ENCODE measurements at regions not wholly inside any gene's neighbourhood (a gene's known extent, or its start where the extent isn't known, plus 50 kb on each side); places are given as distances from the start of the nearest gene placed in this dataset.

GRCh38 chr7:15937571-15937970 is 251.1 kb upstream of the MEOX2 start:
- ATAC-seq (no peak), DNase-seq (no peak)
- H3K4me3 Mint-ChIP-seq = no peak overlapping the region
- ChIA-PET CTCF (no interaction called here), POLR2A (no interaction called here)
- H3K27ac Mint-ChIP-seq = no peak overlapping the region
- Histone ChIP-seq H3K36me3 (ENCODE audit: control insufficient read depth in 2 of 3, insufficient read depth in 3 of 3, low read length in 3 of 3) (no peaks in the 10 kb centered on the region), H3K27me3 (ENCODE audit: control insufficient read depth in 2 of 2, insufficient read depth in 2 of 2, low read length in 2 of 2) (no peaks in the 10 kb centered on the region), H3K27ac (ENCODE audit: low read depth, low read length) (no peak overlapping the region), H3K4me3 (ENCODE audit: low read length) (no peak overlapping the region), H3K4me1 (ENCODE audit: control insufficient read depth in 2 of 2, insufficient read depth in 2 of 2, low read length in 2 of 2) (no peaks in the 10 kb centered on the region), H3K9me3 (ENCODE audit: control insufficient read depth in 2 of 3, low read length in 3 of 3) (no peaks in the 10 kb centered on the region)
- no peaks in the 10 kb centered on the region for H3K36me3 Mint-ChIP-seq
- H3K27me3 Mint-ChIP-seq = no peaks in the 10 kb centered on the region
- H3K4me1 Mint-ChIP-seq = no peaks in the 10 kb centered on the region
- intact Hi-C loops (cut with micrococcal nuclease) = no loop called here
- peaks cover 0 to 5% (median 3%) of the 10 kb centered on the region in 11 donors for H3K9me3 Mint-ChIP-seq

GRCh38 chr7:15936991-15937390 is 250.5 kb upstream of the MEOX2 start:
- DNase-seq (no peak), ATAC-seq (no peak)
- H3K4me1 Mint-ChIP-seq = no peaks in the 10 kb centered on the region
- no peaks in the 10 kb centered on the region for H3K36me3 ChIP-seq (ENCODE audit: control insufficient read depth in 2 of 3, insufficient read depth in 3 of 3, low read length in 3 of 3)
- no peaks in the 10 kb centered on the region for H3K4me1 ChIP-seq (ENCODE audit: control insufficient read depth in 2 of 2, insufficient read depth in 2 of 2, low read length in 2 of 2)
- H3K27me3 ChIP-seq (ENCODE audit: control insufficient read depth in 2 of 2, insufficient read depth in 2 of 2, low read length in 2 of 2) = no peaks in the 10 kb centered on the region
- no peaks in the 10 kb centered on the region for H3K9me3 ChIP-seq (ENCODE audit: control insufficient read depth in 2 of 3, low read length in 3 of 3)
- H3K4me3 Mint-ChIP-seq = no peak overlapping the region
- intact Hi-C loops (cut with micrococcal nuclease) = no loop called here
- peaks cover 0 to 5% (median 3%) of the 10 kb centered on the region in 11 donors for H3K9me3 Mint-ChIP-seq
- no peak overlapping the region for H3K27ac Mint-ChIP-seq
- no peak overlapping the region for H3K4me3 ChIP-seq (ENCODE audit: low read length)
- ChIA-PET CTCF (no interaction called here), POLR2A (no interaction called here)
- H3K27me3 Mint-ChIP-seq = no peaks in the 10 kb centered on the region
- H3K36me3 Mint-ChIP-seq = no peaks in the 10 kb centered on the region
- H3K27ac ChIP-seq (ENCODE audit: low read depth, low read length) = no peak overlapping the region

- CTCF ChIA-PET = no interaction called here
- Histone ChIP-seq H3K9me3 (ENCODE audit: control insufficient read depth in 2 of 3, low read length in 3 of 3) (no peaks in the 10 kb centered on the region), H3K4me1 (ENCODE audit: control insufficient read depth in 2 of 2, insufficient read depth in 2 of 2, low read length in 2 of 2) (no peaks in the 10 kb centered on the region), H3K4me3 (ENCODE audit: low read length) (no peak overlapping the region), H3K27ac (ENCODE audit: low read depth, low read length) (no peak overlapping the region), H3K36me3 (ENCODE audit: control insufficient read depth in 2 of 3, insufficient read depth in 3 of 3, low read length in 3 of 3) (no peaks in the 10 kb centered on the region), H3K27me3 (ENCODE audit: control insufficient read depth in 2 of 2, insufficient read depth in 2 of 2, low read length in 2 of 2) (no peaks in the 10 kb centered on the region)
- ATAC-seq = no peak
- Mint-ChIP-seq H3K27me3 (no peaks in the 10 kb centered on the region), H3K9me3 (peaks cover 0 to 12% (median 1%) of the 10 kb centered on the region in 11 donors), H3K4me1 (no peaks in the 10 kb centered on the region), H3K36me3 (no peaks in the 10 kb centered on the region), H3K27ac (no peak overlapping the region), H3K4me3 (no peak overlapping the region)
- POLR2A ChIA-PET = no interaction called here
- intact Hi-C loops (cut with micrococcal nuclease) = no loop called here
- DNase-seq = no peak
These were observed 245.8 kb upstream of the MEOX2 start for GRCh38 chr7:15932318-15932717.

- no peaks in the 10 kb centered on the region for H3K27me3 ChIP-seq (ENCODE audit: control insufficient read depth in 2 of 2, insufficient read depth in 2 of 2, low read length in 2 of 2)
- H3K4me1 ChIP-seq (ENCODE audit: control insufficient read depth in 2 of 2, insufficient read depth in 2 of 2, low read length in 2 of 2) = no peaks in the 10 kb centered on the region
- ChIA-PET CTCF (no interaction called here), POLR2A (no interaction called here)
- H3K36me3 ChIP-seq (ENCODE audit: control insufficient read depth in 2 of 3, insufficient read depth in 3 of 3, low read length in 3 of 3) = no peaks in the 10 kb centered on the region
- Mint-ChIP-seq H3K4me1 (no peaks in the 10 kb centered on the region), H3K4me3 (no peak overlapping the region), H3K27me3 (no peaks in the 10 kb centered on the region), H3K9me3 (peaks cover 0 to 24% (median 3%) of the 10 kb centered on the region in 11 donors), H3K36me3 (no peaks in the 10 kb centered on the region), H3K27ac (no peak overlapping the region)
- H3K9me3 ChIP-seq (ENCODE audit: control insufficient read depth in 2 of 3, low read length in 3 of 3) = no peaks in the 10 kb centered on the region
- intact Hi-C loops (cut with micrococcal nuclease) = no loop called here
- DNase-seq (no peak), ATAC-seq (no peak)
- H3K4me3 ChIP-seq (ENCODE audit: low read length) = no peak overlapping the region
- H3K27ac ChIP-seq (ENCODE audit: low read depth, low read length) = no peak overlapping the region
These were observed 242.9 kb upstream of the MEOX2 start for GRCh38 chr7:15929411-15929810.

- no peaks in the 10 kb centered on the region for H3K36me3 ChIP-seq (ENCODE audit: control insufficient read depth in 2 of 3, insufficient read depth in 3 of 3, low read length in 3 of 3)
- no peaks in the 10 kb centered on the region for H3K4me1 Mint-ChIP-seq
- POLR2A ChIA-PET = no interaction called here
- no peak overlapping the region for H3K27ac Mint-ChIP-seq
- DNase-seq (no peak), ATAC-seq (no peak)
- intact Hi-C loops (cut with micrococcal nuclease) = no loop called here
- no peaks in the 10 kb centered on the region for H3K36me3 Mint-ChIP-seq
- H3K27me3 ChIP-seq (ENCODE audit: control insufficient read depth in 2 of 2, insufficient read depth in 2 of 2, low read length in 2 of 2) = no peaks in the 10 kb centered on the region
- H3K4me1 ChIP-seq (ENCODE audit: control insufficient read depth in 2 of 2, insufficient read depth in 2 of 2, low read length in 2 of 2) = no peaks in the 10 kb centered on the region
- CTCF ChIA-PET = no interaction called here
- H3K9me3 Mint-ChIP-seq = peaks cover 0 to 28% (median 5%) of the 10 kb centered on the region in 11 donors
- H3K27me3 Mint-ChIP-seq = no peaks in the 10 kb centered on the region
- no peak overlapping the region for H3K4me3 ChIP-seq (ENCODE audit: low read length)
- no peak overlapping the region for H3K27ac ChIP-seq (ENCODE audit: low read depth, low read length)
- H3K9me3 ChIP-seq (ENCODE audit: control insufficient read depth in 2 of 3, low read length in 3 of 3) = no peaks in the 10 kb centered on the region
- H3K4me3 Mint-ChIP-seq = no peak overlapping the region
These were observed 239.1 kb upstream of the MEOX2 start for GRCh38 chr7:15925608-15926007.

GRCh38 chr7:15924910-15925309 is 238.4 kb upstream of the MEOX2 start:
- CTCF ChIA-PET = no interaction called here
- DNase-seq = no peak
- Mint-ChIP-seq H3K4me3 (no peak overlapping the region), H3K36me3 (no peaks in the 10 kb centered on the region), H3K27ac (no peak overlapping the region), H3K9me3 (peaks cover 0 to 24% (median 4%) of the 10 kb centered on the region in 11 donors), H3K4me1 (no peaks in the 10 kb centered on the region), H3K27me3 (no peaks in the 10 kb centered on the region)
- H3K4me1 ChIP-seq (ENCODE audit: control insufficient read depth in 2 of 2, insufficient read depth in 2 of 2, low read length in 2 of 2) = no peaks in the 10 kb centered on the region
- no peaks in the 10 kb centered on the region for H3K9me3 ChIP-seq (ENCODE audit: control insufficient read depth in 2 of 3, low read length in 3 of 3)
- no peak overlapping the region for H3K27ac ChIP-seq (ENCODE audit: low read depth, low read length)
- no peak for ATAC-seq
- POLR2A ChIA-PET = no interaction called here
- intact Hi-C loops (cut with micrococcal nuclease) = no loop called here
- H3K36me3 ChIP-seq (ENCODE audit: control insufficient read depth in 2 of 3, insufficient read depth in 3 of 3, low read length in 3 of 3) = no peaks in the 10 kb centered on the region
- no peaks in the 10 kb centered on the region for H3K27me3 ChIP-seq (ENCODE audit: control insufficient read depth in 2 of 2, insufficient read depth in 2 of 2, low read length in 2 of 2)
- no peak overlapping the region for H3K4me3 ChIP-seq (ENCODE audit: low read length)

- H3K9me3 ChIP-seq (ENCODE audit: control insufficient read depth in 2 of 3, low read length in 3 of 3) = no peaks in the 10 kb centered on the region
These were observed 235.5 kb upstream of the MEOX2 start for GRCh38 chr7:15922002-15922401.

More at GRCh38 chr7:15922002-15922401, 235.5 kb upstream of the MEOX2 start:
- H3K27me3 Mint-ChIP-seq = no peaks in the 10 kb centered on the region
- no peak for DNase-seq
- Histone ChIP-seq H3K4me1 (ENCODE audit: control insufficient read depth in 2 of 2, insufficient read depth in 2 of 2, low read length in 2 of 2) (no peaks in the 10 kb centered on the region), H3K27ac (ENCODE audit: low read depth, low read length) (no peak overlapping the region), H3K36me3 (ENCODE audit: control insufficient read depth in 2 of 3, insufficient read depth in 3 of 3, low read length in 3 of 3) (no peaks in the 10 kb centered on the region), H3K4me3 (ENCODE audit: low read length) (no peak overlapping the region), H3K27me3 (ENCODE audit: control insufficient read depth in 2 of 2, insufficient read depth in 2 of 2, low read length in 2 of 2) (no peaks in the 10 kb centered on the region)
- POLR2A ChIA-PET = no interaction called here
- H3K36me3 Mint-ChIP-seq = no peaks in the 10 kb centered on the region
- no peaks in the 10 kb centered on the region for H3K4me1 Mint-ChIP-seq
- CTCF ChIA-PET = no interaction called here
- no peak for ATAC-seq
- H3K9me3 Mint-ChIP-seq = peaks cover 0 to 34% (median 3%) of the 10 kb centered on the region in 11 donors
- H3K27ac Mint-ChIP-seq = no peak overlapping the region
- H3K4me3 Mint-ChIP-seq = no peak overlapping the region
- intact Hi-C loops (cut with micrococcal nuclease) = no loop called here
